Activated naive CD4-positive, alpha-beta T cell treated with anti-CD3 and anti-CD28 coated beads, Interleukin-2, amount 10 ng/mL, durations not matched to agents 7 days and 5 days (primary cell): ENCODE measurements at regions not wholly inside any gene's neighbourhood (a gene's known extent, or its start where the extent isn't known, plus 50 kb on each side); places are given as distances from the start of the nearest gene placed in this dataset.

Experiments
- CTCF ChIA-PET: fragments of 350-600 bp; sonication (Branson Sonifier 250); formaldehyde crosslinking; loops from one replicate; lab custom pipeline; 2021; ENCODE audit warnings: antibody characterized with exemption; lab: Charles Lee
- DNase-seq: peaks from one replicate; pipeline ENCODE4 v3.0.0-alpha.2; 2020
- H3K27ac Mint-ChIP-seq: one replicate; pipeline ENCODE4 v1.8.0; 2021; ENCODE audit warnings: mild to moderate bottlenecking, moderate library complexity, mixed read lengths
- H3K27me3 Mint-ChIP-seq: one replicate; pipeline ENCODE4 v1.8.0; 2021; ENCODE audit warnings: mild to moderate bottlenecking, mixed read lengths
- H3K36me3 Mint-ChIP-seq: one replicate; pipeline ENCODE4 v1.8.0; 2021; ENCODE audit warnings: mixed read lengths
- H3K4me1 Mint-ChIP-seq: one replicate; pipeline ENCODE4 v1.8.0; 2021; ENCODE audit warnings: mixed read lengths
- H3K4me3 Mint-ChIP-seq: one replicate; pipeline ENCODE4 v1.8.0; 2021; ENCODE audit warnings: mild to moderate bottlenecking, moderate library complexity, mixed read lengths
- H3K9me3 Mint-ChIP-seq: one replicate; pipeline ENCODE4 v1.8.0; 2021; ENCODE audit warnings: mixed read lengths

GRCh38 chr4:126778348-126778747 is 854.4 kb upstream of the INTU start:
- Mint-ChIP-seq H3K9me3 (peaks cover 2% of the 10 kb centered on the region), H3K4me3 (no peak overlapping the region), H3K27ac (no peak overlapping the region), H3K27me3 (no peaks in the 10 kb centered on the region), H3K4me1 (no peaks in the 10 kb centered on the region), H3K36me3 (no peaks in the 10 kb centered on the region)
- DNase-seq = no peak
- CTCF ChIA-PET = no interaction called here

- no peaks in the 10 kb centered on the region for H3K27me3 Mint-ChIP-seq
- no peaks in the 10 kb centered on the region for H3K4me1 Mint-ChIP-seq
- peaks cover 2% of the 10 kb centered on the region for H3K9me3 Mint-ChIP-seq
- H3K27ac Mint-ChIP-seq = no peak overlapping the region
- no peak for DNase-seq
- H3K36me3 Mint-ChIP-seq = no peaks in the 10 kb centered on the region
- CTCF ChIA-PET = no interaction called here
- H3K4me3 Mint-ChIP-seq = no peak overlapping the region
Observed at GRCh38 chr4:126779001-126779400, 853.8 kb upstream of the INTU start.

- no peaks in the 10 kb centered on the region for H3K4me1 Mint-ChIP-seq
- CTCF ChIA-PET = no interaction called here
Observed at GRCh38 chr4:126779436-126780166, 853.2 kb upstream of the INTU start.

GRCh38 chr4:126783191-126783590 is 849.6 kb upstream of the INTU start:
- no peak for DNase-seq
- Mint-ChIP-seq H3K9me3 (peaks cover 4% of the 10 kb centered on the region), H3K36me3 (no peaks in the 10 kb centered on the region), H3K4me3 (no peak overlapping the region), H3K4me1 (no peaks in the 10 kb centered on the region), H3K27ac (no peak overlapping the region), H3K27me3 (no peaks in the 10 kb centered on the region)
- CTCF ChIA-PET = no interaction called here

More at GRCh38 chr4:126779436-126780166, 853.2 kb upstream of the INTU start:
- H3K27ac Mint-ChIP-seq = no peak overlapping the region
- H3K27me3 Mint-ChIP-seq = no peaks in the 10 kb centered on the region
- no peaks in the 10 kb centered on the region for H3K36me3 Mint-ChIP-seq
- no peak overlapping the region for H3K4me3 Mint-ChIP-seq
- DNase-seq = no peak
- peaks cover 2% of the 10 kb centered on the region for H3K9me3 Mint-ChIP-seq

- no peak for DNase-seq
- Mint-ChIP-seq H3K9me3 (peaks cover 2% of the 10 kb centered on the region), H3K4me3 (no peak overlapping the region), H3K27me3 (no peaks in the 10 kb centered on the region), H3K4me1 (no peaks in the 10 kb centered on the region), H3K27ac (no peak overlapping the region), H3K36me3 (no peaks in the 10 kb centered on the region)
- CTCF ChIA-PET = no interaction called here
Observed at GRCh38 chr4:126784966-126785580, 847.7 kb upstream of the INTU start.

- CTCF ChIA-PET = no interaction called here
- Mint-ChIP-seq H3K4me3 (no peak overlapping the region), H3K9me3 (peaks cover 2% of the 10 kb centered on the region), H3K27me3 (no peaks in the 10 kb centered on the region), H3K36me3 (no peaks in the 10 kb centered on the region), H3K4me1 (no peaks in the 10 kb centered on the region), H3K27ac (no peak overlapping the region)
- no peak for DNase-seq
Observed at GRCh38 chr4:126790633-126791032, 842.1 kb upstream of the INTU start.

GRCh38 chr4:126794363-126794762 is 838.4 kb upstream of the INTU start:
- DNase-seq = no peak
- Mint-ChIP-seq H3K36me3 (no peaks in the 10 kb centered on the region), H3K4me3 (no peak overlapping the region), H3K27me3 (no peaks in the 10 kb centered on the region), H3K9me3 (no peaks in the 10 kb centered on the region), H3K4me1 (no peaks in the 10 kb centered on the region), H3K27ac (no peak overlapping the region)
- CTCF ChIA-PET = no interaction called here

- CTCF ChIA-PET = no interaction called here
- H3K36me3 Mint-ChIP-seq = no peaks in the 10 kb centered on the region
- no peak overlapping the region for H3K27ac Mint-ChIP-seq
- no peak for DNase-seq
- H3K27me3 Mint-ChIP-seq = no peaks in the 10 kb centered on the region
- no peaks in the 10 kb centered on the region for H3K9me3 Mint-ChIP-seq
- H3K4me1 Mint-ChIP-seq = no peaks in the 10 kb centered on the region
- no peak overlapping the region for H3K4me3 Mint-ChIP-seq
Observed at GRCh38 chr4:126798214-126798613, 834.5 kb upstream of the INTU start.

GRCh38 chr4:126799416-126799815 is 833.3 kb upstream of the INTU start:
- no peak overlapping the region for H3K4me3 Mint-ChIP-seq
- H3K27ac Mint-ChIP-seq = no peak overlapping the region
- H3K9me3 Mint-ChIP-seq = peaks cover 2% of the 10 kb centered on the region
- CTCF ChIA-PET = no interaction called here
- no peak for DNase-seq
- H3K36me3 Mint-ChIP-seq = no peaks in the 10 kb centered on the region
- H3K4me1 Mint-ChIP-seq = no peaks in the 10 kb centered on the region
- H3K27me3 Mint-ChIP-seq = no peaks in the 10 kb centered on the region

- H3K4me3 Mint-ChIP-seq = no peak overlapping the region
- DNase-seq = no peak
- H3K27ac Mint-ChIP-seq = no peak overlapping the region
- no peaks in the 10 kb centered on the region for H3K4me1 Mint-ChIP-seq
- no peaks in the 10 kb centered on the region for H3K36me3 Mint-ChIP-seq
- peaks cover 5% of the 10 kb centered on the region for H3K9me3 Mint-ChIP-seq
- CTCF ChIA-PET = no interaction called here
- no peaks in the 10 kb centered on the region for H3K27me3 Mint-ChIP-seq
Observed at GRCh38 chr4:126799971-126800574, 832.7 kb upstream of the INTU start.

- peaks cover 5% of the 10 kb centered on the region for H3K9me3 Mint-ChIP-seq
- no peak overlapping the region for H3K4me3 Mint-ChIP-seq
- no peak for DNase-seq
- no peaks in the 10 kb centered on the region for H3K27me3 Mint-ChIP-seq
- no peak overlapping the region for H3K27ac Mint-ChIP-seq
- H3K4me1 Mint-ChIP-seq = no peaks in the 10 kb centered on the region
- H3K36me3 Mint-ChIP-seq = no peaks in the 10 kb centered on the region
- CTCF ChIA-PET = no interaction called here
Observed at GRCh38 chr4:126800575-126801141, 832.1 kb upstream of the INTU start.

GRCh38 chr4:126807132-126807531 is 825.6 kb upstream of the INTU start:
- no peak overlapping the region for H3K27ac Mint-ChIP-seq
- H3K4me1 Mint-ChIP-seq = no peaks in the 10 kb centered on the region

GRCh38 chr4:126812076-126812475 is 820.7 kb upstream of the INTU start:
- Mint-ChIP-seq H3K36me3 (no peaks in the 10 kb centered on the region), H3K9me3 (peaks cover 4% of the 10 kb centered on the region), H3K27me3 (no peaks in the 10 kb centered on the region), H3K27ac (no peak overlapping the region), H3K4me3 (no peak overlapping the region), H3K4me1 (no peaks in the 10 kb centered on the region)
- CTCF ChIA-PET = no interaction called here
- no peak for DNase-seq

More at GRCh38 chr4:126807132-126807531, 825.6 kb upstream of the INTU start:
- no peak for DNase-seq
- H3K36me3 Mint-ChIP-seq = no peaks in the 10 kb centered on the region
- peaks cover 5% of the 10 kb centered on the region for H3K9me3 Mint-ChIP-seq
- no peaks in the 10 kb centered on the region for H3K27me3 Mint-ChIP-seq
- CTCF ChIA-PET = no interaction called here
- H3K4me3 Mint-ChIP-seq = no peak overlapping the region

- Mint-ChIP-seq H3K27ac (no peak overlapping the region), H3K36me3 (no peaks in the 10 kb centered on the region), H3K4me3 (no peak overlapping the region), H3K9me3 (peaks cover 2% of the 10 kb centered on the region), H3K27me3 (no peaks in the 10 kb centered on the region), H3K4me1 (no peaks in the 10 kb centered on the region)
- DNase-seq = no peak
- CTCF ChIA-PET = no interaction called here
Observed at GRCh38 chr4:126820631-126821030, 812.1 kb upstream of the INTU start.

GRCh38 chr4:126821152-126821551 is 811.6 kb upstream of the INTU start:
- Mint-ChIP-seq H3K27ac (no peak overlapping the region), H3K27me3 (no peaks in the 10 kb centered on the region), H3K9me3 (peaks cover 2% of the 10 kb centered on the region), H3K36me3 (no peaks in the 10 kb centered on the region), H3K4me1 (no peaks in the 10 kb centered on the region), H3K4me3 (no peak overlapping the region)
- CTCF ChIA-PET = no interaction called here
- no peak for DNase-seq
